Thyroid gland (tissue), 4 donors: ENCODE measurements at regions not wholly inside any gene's neighbourhood (a gene's known extent, or its start where the extent isn't known, plus 50 kb on each side); places are given as distances from the start of the nearest gene placed in this dataset.

ENCODE experiments used
- POLR2A ChIP-seq, 2 donors: fragments of 450-650 bp; IDR thresholded peaks; one replicate each; pipeline ENCODE4 v1.6.1; 2017; ENCODE audit warnings: antibody characterized with exemption in 2 of 2, mild to moderate bottlenecking in 2 of 2, moderate library complexity in 1 of 2
- TF ChIP-seq, protein P1 (sequence below), 6 experiments: fragments of 200-600 bp in 3 of 6; fragments of 450-650 bp in 3 of 6; sonication (generic) in 3 of 6; IDR thresholded peaks; one replicate each; pipeline ENCODE4 v1.5.1; 2016 to 2019; ENCODE audit warnings: antibody characterized with exemption in 6 of 6, mild to moderate bottlenecking in 2 of 6, inconsistent platforms in 1 of 6, moderate library complexity in 1 of 6

DNA sequence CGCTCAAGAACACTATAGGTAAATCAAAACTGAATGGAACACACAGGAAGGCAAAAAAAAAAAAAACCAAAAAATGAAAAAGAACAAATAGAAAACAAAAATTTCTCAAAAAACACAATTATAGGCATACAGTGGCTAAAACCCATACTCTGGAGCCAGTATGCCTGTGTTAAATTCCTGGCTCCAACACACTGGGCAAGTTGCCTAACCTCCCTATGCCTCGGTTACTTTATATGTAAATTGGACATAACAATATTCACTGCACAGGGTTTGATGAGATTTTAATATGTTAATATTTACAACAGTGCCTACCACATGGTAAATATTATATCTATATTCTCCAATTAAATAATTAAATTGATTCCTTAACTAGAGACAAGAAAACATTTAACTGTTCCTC is 217.1 kb downstream of the HTR7 start:
- TF ChIP-seq, protein P1, sequence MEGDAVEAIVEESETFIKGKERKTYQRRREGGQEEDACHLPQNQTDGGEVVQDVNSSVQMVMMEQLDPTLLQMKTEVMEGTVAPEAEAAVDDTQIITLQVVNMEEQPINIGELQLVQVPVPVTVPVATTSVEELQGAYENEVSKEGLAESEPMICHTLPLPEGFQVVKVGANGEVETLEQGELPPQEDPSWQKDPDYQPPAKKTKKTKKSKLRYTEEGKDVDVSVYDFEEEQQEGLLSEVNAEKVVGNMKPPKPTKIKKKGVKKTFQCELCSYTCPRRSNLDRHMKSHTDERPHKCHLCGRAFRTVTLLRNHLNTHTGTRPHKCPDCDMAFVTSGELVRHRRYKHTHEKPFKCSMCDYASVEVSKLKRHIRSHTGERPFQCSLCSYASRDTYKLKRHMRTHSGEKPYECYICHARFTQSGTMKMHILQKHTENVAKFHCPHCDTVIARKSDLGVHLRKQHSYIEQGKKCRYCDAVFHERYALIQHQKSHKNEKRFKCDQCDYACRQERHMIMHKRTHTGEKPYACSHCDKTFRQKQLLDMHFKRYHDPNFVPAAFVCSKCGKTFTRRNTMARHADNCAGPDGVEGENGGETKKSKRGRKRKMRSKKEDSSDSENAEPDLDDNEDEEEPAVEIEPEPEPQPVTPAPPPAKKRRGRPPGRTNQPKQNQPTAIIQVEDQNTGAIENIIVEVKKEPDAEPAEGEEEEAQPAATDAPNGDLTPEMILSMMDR (IDR thresholded peaks at IDR 0.05), result no peak
- TF ChIP-seq POLR2A (IDR thresholded peaks at IDR 0.05), result no peak
